GM21528 (cell line): ENCODE measurements at regions not wholly inside any gene's neighbourhood (a gene's known extent, or its start where the extent isn't known, plus 50 kb on each side); places are given as distances from the start of the nearest gene placed in this dataset.
"Not testable (repeated sequence)": the region's sequence is repeated elsewhere in the genome, so short reads cannot be mapped to it uniquely, and the experiment has no call there.

Experiments
- ATAC-seq: cut with Tn5 transposase; IDR thresholded peaks from one replicate; pipeline ENCODE4 v1.9.1; 2021; ENCODE audit warnings: mild to moderate bottlenecking, moderate library complexity; ENCODE audit not compliant: unreplicated experiment, low FRiP score

DNA sequence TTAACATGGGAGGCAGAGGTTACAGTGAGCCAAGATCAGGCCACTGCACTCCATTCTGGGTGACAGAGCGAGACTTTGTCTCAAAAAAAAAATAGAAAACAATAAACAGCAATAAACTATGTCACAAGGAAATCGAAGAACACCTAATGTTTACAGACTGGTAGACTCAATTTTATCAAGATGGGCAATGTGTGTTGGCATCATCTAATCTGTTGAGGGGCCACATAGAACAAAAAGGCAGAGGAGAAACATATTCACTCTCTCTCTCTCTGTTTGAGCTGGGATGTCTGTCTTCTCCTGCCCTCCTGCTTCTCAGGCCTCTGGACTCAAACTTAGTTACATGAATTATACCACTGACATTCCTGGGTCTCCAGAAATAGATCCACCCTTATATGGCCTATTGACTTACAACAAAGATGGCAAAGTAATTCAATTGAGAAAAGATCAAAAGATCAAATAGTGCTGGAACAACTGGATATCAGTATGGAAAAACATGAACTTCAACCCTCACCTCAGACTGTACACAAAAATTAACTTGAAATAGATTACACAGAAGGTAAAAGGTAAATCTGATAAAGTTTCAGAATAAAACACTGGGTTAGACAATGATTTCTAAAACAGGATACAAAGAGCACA lies 703.8 kb upstream of the CRIM1 start:
- ATAC-seq, result no peak

DNA sequence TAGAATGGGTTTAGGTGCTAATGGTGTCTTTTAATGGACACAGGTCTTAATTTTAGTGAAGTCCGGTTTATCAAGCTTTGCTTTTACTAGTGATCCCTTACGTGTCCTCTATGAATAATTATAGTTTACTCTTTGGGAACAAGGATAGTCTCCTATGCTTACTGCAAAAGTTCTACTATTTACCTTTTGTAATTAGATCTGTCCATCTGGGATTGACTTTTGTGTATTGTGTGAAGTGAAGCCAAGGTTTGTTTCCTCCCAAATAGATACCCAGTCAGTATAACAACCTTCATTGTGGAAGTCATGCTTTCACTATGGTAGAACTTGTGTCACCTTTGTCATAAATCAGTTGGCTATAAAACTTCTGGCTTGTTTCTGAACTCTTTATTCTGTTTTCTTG lies 740.9 kb upstream of the CRIM1 start:
- no peak for ATAC-seq

DNA sequence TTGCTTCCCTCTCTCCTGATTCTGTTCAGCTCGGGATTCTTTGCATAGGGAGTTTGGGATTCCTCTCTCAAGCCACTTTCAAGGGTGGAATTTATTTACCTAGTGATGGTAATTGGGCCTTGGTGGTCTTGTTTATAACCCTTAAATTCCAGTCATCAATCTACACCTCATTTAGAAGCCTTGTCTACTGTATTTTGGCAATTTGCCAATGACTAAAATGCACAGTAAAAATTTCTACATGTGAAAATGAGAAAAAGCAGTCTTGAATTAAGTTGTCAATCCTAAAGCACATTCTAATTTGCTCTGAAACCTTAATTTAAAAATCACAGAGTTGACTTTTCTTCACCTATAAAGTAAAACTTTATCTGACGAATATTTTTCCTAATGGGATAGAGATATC lies 749.2 kb upstream of the CRIM1 start:
- no peak for ATAC-seq

DNA sequence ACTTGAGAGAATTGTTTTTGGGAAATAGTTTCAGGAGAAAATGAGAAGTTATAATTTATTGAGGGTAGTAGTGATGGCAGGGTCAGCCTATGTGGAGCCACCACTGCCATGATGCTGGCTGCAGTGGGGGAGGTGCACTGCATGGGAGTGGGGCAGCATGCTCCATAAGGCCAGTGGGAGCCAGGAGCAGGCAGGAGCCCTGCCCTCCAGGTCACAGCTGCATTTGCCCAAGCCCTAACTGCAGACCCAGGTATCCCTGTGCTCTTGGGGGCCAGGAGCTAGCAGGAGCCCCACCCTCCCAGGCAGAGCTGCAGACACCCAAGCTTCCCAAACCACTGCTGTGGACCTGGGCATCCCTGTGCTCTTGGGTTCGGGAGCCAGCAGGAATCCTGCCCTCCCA lies 757.3 kb upstream of the CRIM1 start:
- no peak for ATAC-seq

DNA sequence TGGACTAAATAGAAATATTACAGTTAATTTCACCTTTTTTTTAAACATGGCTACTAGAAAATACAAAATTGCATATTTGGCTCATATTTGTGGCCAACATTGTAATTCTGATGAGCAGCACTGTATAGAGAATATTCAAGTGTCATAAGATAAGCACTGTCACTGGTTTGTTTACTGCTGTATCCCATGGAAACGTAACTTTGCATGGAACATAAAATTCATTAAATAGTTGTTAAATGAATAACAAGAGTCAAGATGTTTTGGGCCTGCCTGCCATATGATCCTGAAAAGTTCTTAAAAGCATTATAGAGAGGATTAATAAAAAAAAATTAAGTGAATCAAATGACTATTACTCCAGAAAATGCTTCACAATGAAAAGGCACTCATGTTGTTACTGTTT lies 763.7 kb upstream of the CRIM1 start:
- no peak for ATAC-seq

DNA sequence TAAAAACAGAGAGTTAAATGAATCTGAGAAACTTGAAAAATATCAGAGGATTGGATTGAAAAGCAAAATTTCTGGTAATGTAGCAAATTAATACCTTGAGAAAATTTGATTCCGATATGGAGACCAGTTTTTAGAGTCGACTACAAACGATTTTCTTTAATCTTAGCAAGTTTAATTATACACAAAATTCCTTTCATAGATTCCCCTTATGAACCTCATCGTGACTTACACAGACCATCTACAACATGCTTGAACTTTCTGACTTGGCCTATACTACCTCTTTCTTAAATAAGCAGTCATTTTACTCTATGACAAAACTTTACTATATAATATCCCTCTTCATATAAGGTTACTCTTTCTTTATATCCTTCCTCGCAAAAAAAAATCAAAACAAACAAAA lies 769.6 kb upstream of the CRIM1 start:
- no peak for ATAC-seq

DNA sequence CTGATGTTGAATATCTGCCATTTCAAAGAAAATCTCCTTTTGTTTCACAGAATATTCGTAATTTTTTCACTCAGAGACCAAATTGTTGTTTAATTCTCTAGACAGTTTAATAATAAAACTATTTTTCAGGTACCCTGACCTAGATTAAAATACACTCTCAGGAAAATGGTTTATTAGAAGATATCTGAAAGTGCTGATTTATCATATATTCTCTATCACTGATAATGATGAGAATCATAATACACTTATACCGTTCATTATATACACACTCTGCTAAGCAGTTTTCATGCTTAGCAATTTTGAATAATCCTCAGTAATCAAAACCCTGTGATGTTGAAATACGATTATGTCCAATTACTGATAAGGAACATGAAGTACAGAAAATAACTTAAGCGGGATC lies 772.9 kb upstream of the CRIM1 start:
- no peak for ATAC-seq

DNA sequence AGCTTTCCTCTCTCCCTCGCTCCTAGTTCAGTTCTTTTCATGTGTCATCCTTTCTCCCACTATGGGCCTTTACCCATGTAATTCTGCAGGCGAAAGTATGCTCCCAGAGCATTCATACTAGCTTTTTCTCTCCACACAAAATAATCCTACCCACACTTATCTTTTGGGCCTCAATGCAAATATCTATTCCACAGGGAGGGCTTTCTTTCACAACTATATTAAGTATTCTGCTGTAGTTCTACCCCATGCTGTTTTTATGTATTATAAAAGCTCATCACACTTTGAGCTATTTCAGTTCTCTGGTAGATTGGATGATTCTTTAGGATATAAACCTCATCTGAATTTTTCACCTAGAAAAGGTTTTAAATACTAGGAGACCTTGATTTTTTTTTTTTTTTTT lies 774.6 kb upstream of the CRIM1 start:
- ATAC-seq, result no peak

DNA sequence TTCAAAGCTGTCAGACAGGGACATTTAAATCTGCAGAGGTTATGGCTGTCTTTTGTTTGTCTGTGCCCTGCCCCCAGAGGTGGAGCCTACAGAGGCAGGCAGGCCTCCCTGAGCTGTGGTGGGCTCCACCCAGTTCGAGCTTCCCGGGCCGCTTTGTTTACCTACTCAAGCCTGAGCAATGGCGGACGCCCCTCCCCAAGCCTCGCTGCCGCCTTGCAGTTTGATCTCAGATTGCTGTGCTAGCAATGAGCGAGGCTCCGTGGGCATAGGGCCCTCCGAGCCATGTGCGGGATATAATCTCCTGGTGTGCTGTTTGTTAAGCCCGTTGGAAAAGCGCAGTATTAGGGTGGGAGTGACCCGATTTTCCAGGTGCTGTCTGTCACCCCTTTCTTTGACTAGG lies 787.0 kb upstream of the CRIM1 start:
- not testable (repeated sequence) for ATAC-seq

DNA sequence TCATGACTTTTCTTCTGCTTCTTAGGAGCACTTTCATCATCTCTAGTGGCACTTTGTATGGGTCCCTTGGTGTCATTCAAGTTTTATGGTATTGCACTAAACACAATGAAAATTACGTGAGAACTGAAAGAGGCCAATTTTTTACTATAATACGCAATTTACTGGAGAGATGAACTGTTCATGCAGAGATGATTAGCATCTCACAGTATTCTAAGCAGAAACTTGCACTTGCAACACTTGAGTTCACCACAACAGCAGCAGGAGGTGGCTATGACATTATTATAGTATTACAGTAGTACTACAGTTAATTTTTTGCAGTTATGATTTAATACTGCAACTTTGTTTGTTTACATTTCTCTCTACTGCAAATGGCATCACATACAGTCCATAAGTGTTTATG lies 793.1 kb upstream of the CRIM1 start:
- no peak for ATAC-seq

DNA sequence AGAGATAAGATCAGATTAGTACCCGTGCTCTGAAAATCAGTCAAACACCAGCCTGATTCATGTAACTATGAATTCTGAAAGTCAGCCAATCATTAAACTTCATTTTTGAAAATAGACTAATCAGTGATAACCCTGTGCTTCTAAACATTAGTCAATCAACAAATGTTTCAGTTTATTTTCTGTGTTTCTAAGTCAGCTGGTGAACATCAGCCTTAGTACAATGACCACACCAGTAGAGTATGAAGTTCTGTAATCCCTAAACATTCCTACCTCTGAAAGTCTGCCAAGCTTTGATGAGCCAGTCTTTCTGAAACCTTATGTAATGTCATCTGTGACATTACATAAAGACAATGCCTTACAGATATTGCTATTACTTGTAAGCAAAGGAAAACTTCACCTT lies 807.4 kb upstream of the CRIM1 start:
- ATAC-seq, result no peak

DNA sequence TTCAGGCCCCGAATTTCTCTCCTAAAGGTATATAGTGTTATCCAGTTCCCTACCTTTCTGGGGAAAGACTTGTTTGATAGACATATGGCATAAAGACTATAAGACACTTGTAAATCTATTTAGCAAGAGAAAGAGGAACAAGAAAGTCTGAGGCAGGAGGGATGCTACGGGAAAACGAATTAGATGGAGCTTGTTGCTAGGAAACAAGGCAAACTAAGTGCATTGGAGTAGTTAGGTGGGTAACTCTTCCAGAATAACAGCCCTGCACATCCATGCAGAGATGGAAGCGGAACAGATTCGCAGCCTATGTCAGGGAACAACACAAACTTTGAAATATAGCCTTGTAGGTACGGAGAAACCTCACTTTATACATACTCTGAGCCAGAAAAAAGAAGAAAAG lies 810.3 kb upstream of the CRIM1 start:
- no peak for ATAC-seq

DNA sequence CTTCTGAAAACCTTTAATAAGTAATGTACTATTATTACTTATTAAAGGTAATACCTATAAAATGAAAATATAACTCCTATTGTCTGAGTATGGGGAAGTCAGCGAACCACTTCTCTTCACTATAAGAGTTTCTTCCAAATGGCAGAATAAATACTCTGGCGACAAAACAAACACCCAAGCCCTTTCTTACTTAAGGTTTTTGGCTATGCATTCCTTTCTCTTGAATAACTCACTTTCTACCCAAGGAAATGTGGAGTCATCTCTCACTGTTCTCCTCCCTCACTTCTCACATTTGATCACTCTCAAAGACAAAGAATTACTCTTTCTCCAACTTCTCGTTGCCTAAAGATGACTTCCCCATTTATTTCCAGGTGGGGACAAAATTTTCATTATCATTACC lies 816.8 kb upstream of the CRIM1 start:
- ATAC-seq, result no peak

DNA sequence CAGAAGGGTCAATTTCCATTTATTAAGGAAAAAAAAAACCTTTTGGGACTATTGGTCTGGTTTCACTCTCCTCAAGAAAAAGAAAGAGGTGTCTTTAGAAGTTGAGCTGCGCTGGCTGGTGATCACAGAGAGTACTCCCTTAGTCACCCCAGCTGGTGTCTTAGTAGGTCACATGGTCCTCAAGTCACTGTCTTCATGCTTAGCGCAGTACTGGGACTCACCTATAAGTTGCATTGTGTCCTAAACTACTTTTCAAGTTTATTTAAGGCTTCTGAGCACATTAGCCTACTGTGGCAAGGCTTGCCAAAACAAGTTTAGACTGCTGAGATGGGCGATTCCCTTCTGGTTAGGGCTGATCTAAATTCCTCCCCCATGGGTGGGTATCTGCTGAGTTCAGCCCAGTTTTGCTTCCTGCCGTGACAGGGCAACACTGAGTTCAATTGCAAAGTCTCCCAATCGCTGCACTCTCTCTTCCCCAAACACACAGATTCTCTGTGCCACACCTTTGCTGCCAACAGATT lies 824.9 kb upstream of the CRIM1 start:
- no peak for ATAC-seq

DNA sequence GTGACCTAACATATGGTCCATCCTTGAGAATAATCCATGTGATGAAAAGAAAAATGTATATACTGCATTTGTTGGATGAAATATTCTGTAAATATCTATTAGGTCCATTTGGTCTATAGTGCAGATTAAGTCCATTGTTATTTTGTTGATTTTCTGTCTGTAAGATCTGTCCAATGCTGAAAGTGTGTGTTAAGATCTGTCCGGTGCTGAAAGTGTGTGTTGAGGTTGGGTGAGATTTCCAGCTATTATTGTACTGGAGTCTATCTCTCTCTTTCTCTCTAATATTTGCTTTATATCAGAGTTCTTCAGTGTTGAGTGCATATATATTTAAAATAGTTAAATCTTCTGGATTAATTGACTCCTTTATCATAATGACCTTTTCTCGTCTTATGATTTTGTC lies 828.8 kb upstream of the CRIM1 start:
- ATAC-seq, result no peak

DNA sequence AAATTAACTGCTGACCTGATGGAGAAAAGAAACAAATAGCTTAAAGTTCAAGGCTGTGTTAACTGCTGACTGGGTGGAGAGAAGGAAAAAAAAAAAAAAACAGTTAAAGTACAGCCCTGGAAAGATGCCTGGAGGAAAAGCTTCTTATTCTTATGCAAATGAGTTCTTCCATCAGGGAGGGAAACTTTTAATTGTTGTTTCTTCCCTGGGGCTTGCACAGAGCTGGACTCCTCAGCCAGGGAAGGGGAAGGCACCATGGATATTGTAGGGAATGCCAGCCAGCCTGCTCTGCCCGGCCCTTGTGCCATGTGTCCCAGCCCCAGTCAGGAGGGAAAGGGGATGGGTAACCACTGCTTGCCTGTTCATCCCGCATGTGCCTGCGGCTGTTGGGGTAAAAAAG lies 833.1 kb upstream of the CRIM1 start:
- no peak for ATAC-seq

DNA sequence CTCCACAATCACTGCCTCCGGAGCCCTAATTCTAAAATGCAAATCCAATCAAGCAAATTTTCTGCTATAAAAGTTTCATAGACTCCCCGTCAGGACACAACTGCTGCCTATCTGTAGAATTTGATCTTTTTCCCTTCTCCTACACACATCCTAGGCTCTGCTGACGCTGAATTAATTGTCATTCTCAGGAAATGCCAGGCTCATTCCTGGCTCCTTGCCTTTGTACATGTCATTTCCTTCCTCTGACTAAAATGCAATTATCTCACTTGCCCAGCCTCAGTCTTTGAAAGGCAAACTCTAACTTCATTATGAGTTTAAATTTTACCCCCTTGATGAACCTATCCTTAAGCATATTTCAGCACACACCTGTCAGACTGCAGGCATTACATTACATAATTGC lies 844.9 kb upstream of the CRIM1 start:
- ATAC-seq, result no peak

DNA sequence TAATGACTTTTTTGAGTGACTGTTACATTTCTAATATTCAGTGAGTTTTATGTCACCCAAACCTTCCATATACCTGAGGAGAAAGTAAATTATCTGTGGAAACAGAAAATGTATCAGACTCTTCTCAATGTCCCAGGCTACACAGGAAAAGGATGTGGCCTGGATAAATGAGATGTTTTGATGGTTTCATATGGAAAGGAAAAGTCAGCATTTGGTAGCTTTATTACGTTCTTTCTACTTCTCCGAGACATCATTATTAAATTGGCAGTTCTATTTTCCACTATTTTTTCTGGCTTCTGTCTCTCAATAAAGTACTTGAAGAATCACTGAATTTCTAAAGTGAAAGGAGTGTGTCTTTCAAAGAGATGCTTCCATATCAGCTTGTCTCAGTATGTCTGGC lies 847.0 kb upstream of the CRIM1 start:
- ATAC-seq, result no peak

DNA sequence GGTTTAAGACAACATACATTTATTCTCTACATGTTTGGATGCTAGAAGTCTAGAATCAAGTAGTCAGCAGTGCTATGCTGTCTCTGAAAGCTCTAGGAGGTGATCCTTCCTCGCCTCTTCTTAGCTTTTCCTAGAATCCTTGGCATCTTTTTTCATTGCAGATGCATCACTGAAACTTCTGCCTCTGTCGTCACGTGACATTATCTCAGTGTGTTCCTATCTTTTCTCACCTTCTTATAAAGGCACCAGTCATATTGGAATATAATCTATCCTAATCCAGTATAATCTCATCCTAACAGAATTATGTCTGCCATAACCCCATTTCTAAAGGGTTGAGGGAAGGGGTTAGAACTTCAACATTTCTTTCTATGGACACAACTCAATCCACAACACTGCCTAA lies 851.2 kb upstream of the CRIM1 start:
- no peak for ATAC-seq

DNA sequence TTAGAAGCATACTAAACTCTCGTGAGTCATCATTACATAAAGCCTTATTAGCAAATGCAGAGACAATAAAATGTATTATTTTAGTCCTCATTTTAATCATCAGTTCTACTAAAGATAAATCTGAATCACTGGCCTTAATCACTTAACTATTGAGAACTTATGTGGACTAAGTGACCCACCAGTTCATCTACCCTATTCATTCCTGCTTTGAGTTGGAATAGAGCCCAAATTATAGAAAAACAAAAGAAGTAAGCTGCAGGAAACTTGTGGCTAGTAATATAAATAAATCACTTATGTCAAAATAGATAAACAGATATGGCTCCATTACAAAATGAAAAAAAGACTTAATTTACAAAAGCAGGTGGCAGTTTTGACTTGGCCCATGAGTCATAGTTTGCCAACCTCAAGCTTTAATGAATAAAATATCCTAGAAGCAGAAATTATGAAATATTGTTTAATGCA lies 851.8 kb upstream of the CRIM1 start:
- ATAC-seq, result no peak

DNA sequence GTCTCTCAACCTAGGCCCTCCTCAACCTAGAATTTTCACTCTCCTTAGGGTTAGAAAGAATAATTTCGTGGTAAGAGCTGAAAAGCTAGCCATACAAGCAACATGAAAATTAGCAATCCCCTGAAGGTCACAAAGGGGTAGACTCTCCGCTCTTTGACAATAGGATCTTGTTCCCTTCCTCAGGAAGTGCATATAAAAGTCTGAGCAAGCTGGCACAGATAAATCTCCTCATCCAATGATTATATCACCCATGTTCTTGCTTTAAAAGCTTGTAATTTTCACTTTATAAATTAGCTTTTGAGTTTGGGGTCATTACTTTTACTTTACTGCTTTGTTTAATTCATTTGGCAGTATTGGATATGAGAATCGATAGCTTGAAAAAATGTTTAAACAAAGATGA lies 852.3 kb upstream of the CRIM1 start:
- ATAC-seq, result no peak

DNA sequence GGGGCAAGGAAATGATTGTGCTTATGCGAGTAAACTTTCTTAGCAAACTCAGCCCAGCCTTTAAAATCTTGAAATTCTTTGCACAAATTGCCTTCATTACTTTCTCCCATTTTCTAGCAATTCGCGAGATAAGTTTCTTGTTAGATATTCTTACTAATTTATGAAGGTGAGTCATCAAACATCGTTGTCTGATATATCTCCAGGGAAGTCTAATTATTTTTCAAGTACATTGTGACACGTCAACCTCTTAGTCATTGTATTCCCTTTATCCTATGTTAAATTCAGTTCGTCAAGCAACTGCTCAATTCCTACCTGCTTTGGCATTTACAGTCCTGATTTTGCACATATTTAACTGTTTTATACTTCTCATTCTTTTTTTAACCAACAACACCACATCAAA lies 854.5 kb upstream of the CRIM1 start:
- no peak for ATAC-seq

DNA sequence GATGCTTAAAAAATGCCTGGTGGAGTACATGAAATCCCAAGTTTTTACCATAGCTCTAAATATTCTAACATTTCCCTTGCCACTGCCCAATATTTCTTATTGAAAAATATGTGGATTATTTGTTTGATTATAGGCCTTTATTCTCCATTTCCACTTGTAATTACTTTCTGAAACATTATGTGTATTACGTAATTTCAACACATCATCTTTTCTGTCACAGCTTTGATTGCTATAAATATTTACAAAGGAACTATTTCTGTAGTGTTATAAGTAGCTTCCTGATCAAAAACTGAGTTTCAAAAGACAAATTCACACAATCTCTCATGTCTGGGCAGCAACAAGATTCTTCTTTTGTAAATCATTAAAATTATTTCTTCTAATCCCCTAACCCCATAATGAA lies 859.6 kb upstream of the CRIM1 start:
- no peak for ATAC-seq
